ENCODE measurements at regions not wholly inside any gene's neighbourhood (a gene's known extent, or its start where the extent isn't known, plus 50 kb on each side); places are given as distances from the start of the nearest gene placed in this dataset.

- Histone ChIP-seq H3K36me3 (no peaks in the 10 kb centered on the region), H3K27ac (no peak overlapping the region), H3K4me3 (no peak overlapping the region), H3K9me3 (no peaks in the 10 kb centered on the region), H3K4me1 (no peaks in the 10 kb centered on the region), H3K27me3 (no peaks in the 10 kb centered on the region)
- DNase-seq (ENCODE audit: low spot score in 2 of 2), result no peak
- TF ChIP-seq POLR2AphosphoS5 (IDR thresholded peaks at IDR 0.05) (no peak), POLR2A (IDR thresholded peaks at IDR 0.05) (no peak), CTCF (IDR thresholded peaks at IDR 0.05) (no peak)
- intact Hi-C loops (cut with DNase I; ENCODE audit: low total_unique reads), result no loop called here
Measured at GRCh38 chr4:17187003-17187402, 288.6 kb upstream of the LDB2 start.

- H3K9me3 ChIP-seq, result no peaks in the 10 kb centered on the region
- no peak overlapping the region for H3K4me3 ChIP-seq
- no peaks in the 10 kb centered on the region for H3K4me1 ChIP-seq
- H3K36me3 ChIP-seq, result no peaks in the 10 kb centered on the region
- TF ChIP-seq POLR2A (IDR thresholded peaks at IDR 0.05) (no peak), POLR2AphosphoS5 (IDR thresholded peaks at IDR 0.05) (no peak), CTCF (IDR thresholded peaks at IDR 0.05) (no peak)
- H3K27ac ChIP-seq, result no peak overlapping the region
- intact Hi-C loops (cut with DNase I; ENCODE audit: low total_unique reads), result no loop called here
- H3K27me3 ChIP-seq, result no peaks in the 10 kb centered on the region
- DNase-seq (ENCODE audit: low spot score in 2 of 2), result no peak
Measured at GRCh38 chr4:17182888-17183287, 284.4 kb upstream of the LDB2 start.

- Histone ChIP-seq H3K36me3 (no peaks in the 10 kb centered on the region), H3K4me3 (no peak overlapping the region), H3K4me1 (no peaks in the 10 kb centered on the region), H3K27ac (no peak overlapping the region), H3K9me3 (no peaks in the 10 kb centered on the region), H3K27me3 (no peaks in the 10 kb centered on the region)
- intact Hi-C loops (cut with DNase I; ENCODE audit: low total_unique reads), result loop anchor here (5.0 kb wide), 1 partner anchor 53 kb away; no protein-coding TSS in a partner anchor
- no peak for DNase-seq (ENCODE audit: low spot score in 2 of 2)
- no peak for TF ChIP-seq POLR2AphosphoS5 (IDR thresholded peaks at IDR 0.05)
Measured at GRCh38 chr4:17174751-17175150, 276.3 kb upstream of the LDB2 start.

- H3K4me3 ChIP-seq, result no peak overlapping the region
- no peaks in the 10 kb centered on the region for H3K27me3 ChIP-seq
- TF ChIP-seq CTCF (IDR thresholded peaks at IDR 0.05) (no peak), POLR2AphosphoS5 (IDR thresholded peaks at IDR 0.05) (no peak), POLR2A (IDR thresholded peaks at IDR 0.05) (no peak)
- H3K27ac ChIP-seq, result no peak overlapping the region
- H3K36me3 ChIP-seq, result no peaks in the 10 kb centered on the region
- no peak for DNase-seq (ENCODE audit: low spot score in 2 of 2)
- no peaks in the 10 kb centered on the region for H3K4me1 ChIP-seq
- no peaks in the 10 kb centered on the region for H3K9me3 ChIP-seq
- intact Hi-C loops (cut with DNase I; ENCODE audit: low total_unique reads), result no loop called here
Measured at GRCh38 chr4:17173300-17173699, 274.9 kb upstream of the LDB2 start.

GRCh38 chr4:17170131-17170530 lies 271.7 kb upstream of the LDB2 start:
- intact Hi-C loops (cut with DNase I; ENCODE audit: low total_unique reads), result no loop called here

More at GRCh38 chr4:17170131-17170530, 271.7 kb upstream of the LDB2 start:
- Histone ChIP-seq H3K27ac (no peak overlapping the region), H3K36me3 (no peaks in the 10 kb centered on the region), H3K9me3 (no peaks in the 10 kb centered on the region), H3K4me3 (no peak overlapping the region), H3K4me1 (no peaks in the 10 kb centered on the region), H3K27me3 (no peaks in the 10 kb centered on the region)
- DNase-seq (ENCODE audit: low spot score in 2 of 2), result no peak
- TF ChIP-seq POLR2A (IDR thresholded peaks at IDR 0.05), result no peak
- TF ChIP-seq POLR2AphosphoS5 (IDR thresholded peaks at IDR 0.05), result no peak
- no peak for TF ChIP-seq CTCF (IDR thresholded peaks at IDR 0.05)

Measured in breast epithelium (tissue), 4 donors.